Karpas-422 (cell line): ENCODE measurements at regions not wholly inside any gene's neighbourhood (a gene's known extent, or its start where the extent isn't known, plus 50 kb on each side); places are given as distances from the start of the nearest gene placed in this dataset.

Experiments used
- DNase-seq: peaks from one replicate; pipeline ENCODE4 v3.0.0-alpha.2; 2015
- H2AFZ ChIP-seq: fragments of 200-600 bp; sonication (generic); 2 replicates; pipeline ENCODE4 v1.6.1; 2014; ENCODE audit warnings: antibody characterized with exemption, low read length, mixed read lengths
- H3K27ac ChIP-seq: fragments of 200-600 bp; sonication (generic); 2 replicates; pipeline ENCODE4 v1.5.1; 2014; ENCODE audit warnings: mild to moderate bottlenecking, low read length, moderate library complexity
- H3K27me3 ChIP-seq: fragments of 200-600 bp; sonication (generic); 2 replicates; pipeline ENCODE4 v1.6.1; 2014; ENCODE audit warnings: low read length, mixed read lengths
- H3K36me3 ChIP-seq: fragments of 200-600 bp; sonication (generic); 2 replicates; pipeline ENCODE4 v1.6.1; 2014; ENCODE audit warnings: low read length, mixed read lengths; ENCODE audit not compliant: insufficient read depth
- H3K4me1 ChIP-seq: fragments of 200-600 bp; sonication (generic); 2 replicates; pipeline ENCODE4 v1.6.1; 2014; ENCODE audit warnings: mild to moderate bottlenecking, low read length, mixed read lengths
- H3K4me2 ChIP-seq: fragments of 200-600 bp; sonication (generic); 2 replicates; pipeline ENCODE4 v1.6.1; 2014; ENCODE audit warnings: low read length, low read depth, mild to moderate bottlenecking; ENCODE audit not compliant: poor library complexity, severe bottlenecking
- H3K4me3 ChIP-seq: fragments of 200-600 bp; sonication (generic); 2 replicates; pipeline ENCODE4 v1.5.1; 2014; ENCODE audit warnings: mild to moderate bottlenecking, antibody characterized with exemption, low read length, mixed read lengths
- H3K79me2 ChIP-seq: fragments of 200-600 bp; sonication (generic); 2 replicates; pipeline ENCODE4 v1.6.1; 2014; ENCODE audit warnings: mild to moderate bottlenecking, low read length, mixed read lengths
- H3K9ac ChIP-seq: fragments of 200-600 bp; sonication (generic); 2 replicates; pipeline ENCODE4 v1.6.0; 2014; ENCODE audit warnings: low read length
- H3K9me2 ChIP-seq: fragments of 200-600 bp; sonication (generic), shearing (Covaris generic); replicated peaks from 2 replicates; pipeline ENCODE4 v1.6.0; 2014; ENCODE audit warnings: mild to moderate bottlenecking, low read length, moderate library complexity; ENCODE audit not compliant: insufficient read depth
- H3K9me3 ChIP-seq: fragments of 300-700, 200-600 bp; sonication (generic); 2 replicates; pipeline ENCODE4 v1.6.1; 2014; ENCODE audit warnings: low read length, mixed read lengths
- H4K20me1 ChIP-seq: fragments of 200-600 bp; sonication (generic); 2 replicates; pipeline ENCODE4 v1.6.1; 2014; ENCODE audit warnings: mild to moderate bottlenecking, antibody characterized with exemption, low read length, low read depth; ENCODE audit not compliant: insufficient read depth

GRCh38 chr3:117149584-117149983 lies 440.0 kb downstream of the TUSC7 start:
- Histone ChIP-seq H3K4me3 (no peak overlapping the region), H3K9me3 (no peaks in the 10 kb centered on the region), H3K27ac (no peak overlapping the region), H4K20me1 (no peaks in the 10 kb centered on the region), H3K9me2 (no peaks in the 10 kb centered on the region), H3K4me2 (no peak overlapping the region), H3K9ac (no peak overlapping the region), H2AFZ (no peak overlapping the region), H3K4me1 (no peaks in the 10 kb centered on the region), H3K27me3 (no peaks in the 10 kb centered on the region), H3K79me2 (no peaks in the 10 kb centered on the region), H3K36me3 (no peaks in the 10 kb centered on the region)
- no peak for DNase-seq

- H3K27me3 ChIP-seq: no peaks in the 10 kb centered on the region
- no peak overlapping the region for H3K4me2 ChIP-seq
- H4K20me1 ChIP-seq: no peaks in the 10 kb centered on the region
- H3K4me1 ChIP-seq: no peaks in the 10 kb centered on the region
- no peak overlapping the region for H3K9ac ChIP-seq
- H3K27ac ChIP-seq: no peak overlapping the region
- no peak for DNase-seq
- H3K9me2 ChIP-seq: no peaks in the 10 kb centered on the region
- no peaks in the 10 kb centered on the region for H3K36me3 ChIP-seq
- no peaks in the 10 kb centered on the region for H3K9me3 ChIP-seq
- H3K79me2 ChIP-seq: no peaks in the 10 kb centered on the region
- H2AFZ ChIP-seq: no peak overlapping the region
- H3K4me3 ChIP-seq: no peak overlapping the region
Observed at GRCh38 chr3:117150628-117151027, 441.0 kb downstream of the TUSC7 start.

- Histone ChIP-seq H3K4me2 (no peak overlapping the region), H3K9ac (no peak overlapping the region), H3K9me3 (no peaks in the 10 kb centered on the region), H3K79me2 (no peaks in the 10 kb centered on the region), H3K4me3 (no peak overlapping the region), H3K27me3 (no peaks in the 10 kb centered on the region), H3K36me3 (no peaks in the 10 kb centered on the region), H3K4me1 (no peaks in the 10 kb centered on the region), H3K27ac (no peak overlapping the region), H4K20me1 (no peaks in the 10 kb centered on the region), H2AFZ (no peak overlapping the region), H3K9me2 (no peaks in the 10 kb centered on the region)
- no peak for DNase-seq
Observed at GRCh38 chr3:117160176-117160575, 450.6 kb downstream of the TUSC7 start.

- Histone ChIP-seq H3K27ac (no peak overlapping the region), H3K4me3 (no peak overlapping the region), H3K27me3 (no peaks in the 10 kb centered on the region), H2AFZ (no peak overlapping the region), H3K79me2 (no peaks in the 10 kb centered on the region), H3K36me3 (no peaks in the 10 kb centered on the region), H3K4me1 (no peaks in the 10 kb centered on the region), H3K9ac (no peak overlapping the region), H3K4me2 (no peak overlapping the region), H4K20me1 (no peaks in the 10 kb centered on the region), H3K9me3 (no peaks in the 10 kb centered on the region), H3K9me2 (no peaks in the 10 kb centered on the region)
- no peak for DNase-seq
Observed at GRCh38 chr3:117161816-117162215, 452.2 kb downstream of the TUSC7 start.

GRCh38 chr3:117165176-117165575 lies 455.6 kb downstream of the TUSC7 start:
- H3K9me2 ChIP-seq: no peaks in the 10 kb centered on the region
- no peak overlapping the region for H3K4me3 ChIP-seq
- no peaks in the 10 kb centered on the region for H3K79me2 ChIP-seq
- no peaks in the 10 kb centered on the region for H3K27me3 ChIP-seq
- no peaks in the 10 kb centered on the region for H3K36me3 ChIP-seq
- no peak overlapping the region for H2AFZ ChIP-seq
- no peak overlapping the region for H3K4me2 ChIP-seq
- H3K27ac ChIP-seq: no peak overlapping the region
- no peaks in the 10 kb centered on the region for H3K9me3 ChIP-seq
- H3K4me1 ChIP-seq: no peaks in the 10 kb centered on the region
- no peaks in the 10 kb centered on the region for H4K20me1 ChIP-seq
- H3K9ac ChIP-seq: no peak overlapping the region
- DNase-seq: no peak

- Histone ChIP-seq H3K4me2 (no peak overlapping the region), H3K27ac (no peak overlapping the region), H3K9ac (no peak overlapping the region)
Observed at GRCh38 chr3:117165601-117166051, 456.0 kb downstream of the TUSC7 start.

GRCh38 chr3:117168896-117169295 lies 459.3 kb downstream of the TUSC7 start:
- Histone ChIP-seq H3K9me3 (no peaks in the 10 kb centered on the region), H3K4me1 (peaks cover 7% of the 10 kb centered on the region), H3K27me3 (no peaks in the 10 kb centered on the region), H3K79me2 (no peaks in the 10 kb centered on the region), H2AFZ (no peak overlapping the region), H3K9me2 (no peaks in the 10 kb centered on the region), H3K9ac (no peak overlapping the region), H3K4me2 (no peak overlapping the region), H3K4me3 (no peak overlapping the region), H3K27ac (no peak overlapping the region), H4K20me1 (no peaks in the 10 kb centered on the region), H3K36me3 (no peaks in the 10 kb centered on the region)
- DNase-seq: no peak

More at GRCh38 chr3:117165601-117166051, 456.0 kb downstream of the TUSC7 start:
- no peak for DNase-seq
- Histone ChIP-seq H3K4me1 (no peaks in the 10 kb centered on the region), H3K9me2 (no peaks in the 10 kb centered on the region), H3K36me3 (no peaks in the 10 kb centered on the region), H3K27me3 (no peaks in the 10 kb centered on the region), H3K9me3 (no peaks in the 10 kb centered on the region), H3K4me3 (no peak overlapping the region), H2AFZ (no peak overlapping the region), H3K79me2 (no peaks in the 10 kb centered on the region), H4K20me1 (no peaks in the 10 kb centered on the region)

- no peak for DNase-seq
- Histone ChIP-seq H2AFZ (no peak overlapping the region), H3K9ac (no peak overlapping the region), H4K20me1 (no peaks in the 10 kb centered on the region), H3K9me2 (no peaks in the 10 kb centered on the region), H3K36me3 (no peaks in the 10 kb centered on the region), H3K4me2 (no peak overlapping the region), H3K27me3 (no peaks in the 10 kb centered on the region), H3K4me3 (no peak overlapping the region), H3K9me3 (no peaks in the 10 kb centered on the region), H3K79me2 (no peaks in the 10 kb centered on the region), H3K4me1 (peaks cover 7% of the 10 kb centered on the region), H3K27ac (no peak overlapping the region)
Observed at GRCh38 chr3:117170094-117170493, 460.5 kb downstream of the TUSC7 start.

GRCh38 chr3:117171124-117171523 lies 461.5 kb downstream of the TUSC7 start:
- peaks cover 7% of the 10 kb centered on the region for H3K4me1 ChIP-seq
- no peak overlapping the region for H2AFZ ChIP-seq
- no peak overlapping the region for H3K9ac ChIP-seq
- no peaks in the 10 kb centered on the region for H3K9me3 ChIP-seq
- H3K4me2 ChIP-seq: no peak overlapping the region
- H3K4me3 ChIP-seq: no peak overlapping the region
- H3K27ac ChIP-seq: no peak overlapping the region
- H3K36me3 ChIP-seq: no peaks in the 10 kb centered on the region
- H3K27me3 ChIP-seq: no peaks in the 10 kb centered on the region
- H4K20me1 ChIP-seq: no peaks in the 10 kb centered on the region
- no peaks in the 10 kb centered on the region for H3K9me2 ChIP-seq
- H3K79me2 ChIP-seq: no peaks in the 10 kb centered on the region
- no peak for DNase-seq
